PC-3 (cell line): ENCODE measurements at regions not wholly inside any gene's neighbourhood (a gene's known extent, or its start where the extent isn't known, plus 50 kb on each side); places are given as distances from the start of the nearest gene placed in this dataset.
"Not testable (repeated sequence)": the region's sequence is repeated elsewhere in the genome, so short reads cannot be mapped to it uniquely, and the experiment has no call there.

Source experiments
- ATAC-seq: fragments of 200-7000 bp; cut with Tn5 transposase; 2 replicates; pipeline ENCODE4 v1.9.1; 2020; ENCODE audit warnings: mild to moderate bottlenecking, moderate library complexity
- BruUV-seq: library from RNA; stranded (reverse); fragments of 400-500 nt; replicated peaks from 2 replicates; lab custom pipeline; 2021; lab: Mats Ljungman, UMichigan
- CTCF ChIA-PET: fragments of 300-600 bp; sonication (Branson Sonifier 250); formaldehyde crosslinking; loops from one replicate; lab custom pipeline; 2022; ENCODE audit warnings: antibody characterized with exemption; lab: Charles Lee
- POLR2A ChIA-PET: fragments of 300-600 bp; sonication (Branson Sonifier 250); formaldehyde crosslinking; loops from one replicate; lab custom pipeline; 2022; ENCODE audit warnings: antibody characterized with exemption; ENCODE audit not compliant: unreplicated experiment; lab: Charles Lee
- DNase-seq: peaks from one replicate; pipeline ENCODE4 v3.0.0-alpha.2; 2015
- H2AFZ ChIP-seq: fragments of 300-600 bp; sonication (generic); 2 replicates; pipeline ENCODE4 v1.6.0; 2016; ENCODE audit warnings: antibody characterized with exemption, low read length
- H3F3A ChIP-seq: fragments of 300-600 bp; sonication (generic); one replicate; pipeline ENCODE4 v1.6.0; 2017; ENCODE audit warnings: antibody characterized with exemption, low read length, control low read depth, mild to moderate bottlenecking; ENCODE audit not compliant: unreplicated experiment
- H3K27ac ChIP-seq: fragments of 300-600 bp; sonication (generic); 2 replicates; pipeline ENCODE4 v1.5.1; 2016; ENCODE audit warnings: mild to moderate bottlenecking, low read length
- H3K27me3 ChIP-seq: fragments of 300-600 bp; sonication (generic); 2 replicates; pipeline ENCODE4 v1.6.1; 2016; ENCODE audit warnings: low read length, mixed read lengths
- H3K36me3 ChIP-seq: fragments of 300-600 bp; sonication (generic); 2 replicates; pipeline ENCODE4 v1.6.1; 2016; ENCODE audit warnings: low read depth, mixed run types, low read length, mixed read lengths
- H3K4me1 ChIP-seq: fragments of 300-600 bp; sonication (generic); 2 replicates; pipeline ENCODE4 v1.5.1; 2016; ENCODE audit warnings: low read length; ENCODE audit not compliant: insufficient read depth
- H3K4me2 ChIP-seq: fragments of 300-600 bp; sonication (generic); 2 replicates; pipeline ENCODE4 v1.6.0; 2016; ENCODE audit warnings: low read length
- H3K4me3 ChIP-seq: fragments of 300-600 bp; sonication (generic); 2 replicates; pipeline ENCODE4 v1.5.1; 2016; ENCODE audit warnings: mild to moderate bottlenecking, low read length, mixed read lengths
- H3K79me2 ChIP-seq: fragments of 300-600 bp; sonication (generic); 2 replicates; pipeline ENCODE4 v1.6.1; 2017; ENCODE audit warnings: low read length, mixed read lengths
- H3K9ac ChIP-seq: fragments of 300-600 bp; sonication (generic); 2 replicates; pipeline ENCODE4 v1.6.0; 2016; ENCODE audit warnings: mild to moderate bottlenecking, low read length
- H3K9me2 ChIP-seq: fragments of 300-600 bp; sonication (generic); replicated peaks from 2 replicates; pipeline ENCODE4 v1.6.1; 2016; ENCODE audit warnings: mixed run types, low read length, mixed read lengths
- H3K9me3 ChIP-seq: fragments of 300-600 bp; sonication (generic); 2 replicates; pipeline ENCODE4 v1.6.1; 2016; ENCODE audit warnings: low read length, mixed read lengths
- H4K20me1 ChIP-seq: fragments of 300-600 bp; sonication (generic); 2 replicates; pipeline ENCODE4 v1.6.1; 2016; ENCODE audit warnings: low read length, mixed read lengths
- intact Hi-C: fragments of 100-400 bp; cut with micrococcal nuclease; formaldehyde crosslinking; loops from 2 replicates; pipeline ENCODE4 v1.9.0; 2023

DNA sequence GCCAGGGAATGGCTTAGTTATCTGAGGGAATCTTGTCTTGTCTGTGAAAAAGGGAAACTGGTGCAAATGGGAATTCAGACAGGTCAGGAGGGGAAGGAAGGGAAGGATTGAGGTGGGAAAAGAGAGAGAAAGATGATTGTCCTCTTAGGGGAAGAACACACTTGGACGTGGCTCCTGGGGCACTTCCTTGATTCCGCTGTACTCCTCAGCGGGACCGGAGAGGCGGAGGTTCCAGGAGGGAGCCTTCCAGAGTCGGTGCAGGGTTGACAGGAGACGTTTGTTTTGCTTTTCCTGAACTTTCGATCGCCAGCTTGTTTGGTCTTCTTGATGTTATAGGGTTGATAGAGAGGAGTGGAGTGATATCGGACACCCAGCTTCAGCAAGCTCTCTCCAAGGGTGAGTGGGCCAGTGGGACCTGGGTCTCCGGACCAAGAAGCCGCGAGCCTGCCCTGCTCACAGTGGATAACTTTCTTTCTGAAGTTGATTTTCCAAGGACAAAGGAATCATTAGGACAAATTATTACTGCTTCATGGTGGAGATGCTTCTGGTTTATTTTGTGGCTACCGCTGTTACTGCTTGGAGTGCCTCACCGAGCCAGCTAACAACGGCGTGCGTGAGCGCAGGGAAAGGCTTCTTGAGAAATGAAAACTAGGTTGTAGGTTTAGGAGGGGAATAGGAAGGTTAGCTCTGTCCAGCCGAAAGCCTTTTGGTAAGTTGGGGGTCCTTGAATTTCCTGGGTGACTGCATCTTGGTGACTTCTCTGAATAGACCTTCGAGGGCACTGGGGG lies 52.4 kb upstream of the APOD start:
- Histone ChIP-seq H3K9ac (peak overlapping the region; percentile 38; the same call in 1 of the 2 replicates), H2AFZ (peak overlapping the region; percentile 67; the same call in 1 of the 2 replicates), H3K4me2 (peak overlapping the region; percentile 76), H3K4me3 (peak overlapping the region; percentile 63)
- ATAC-seq (peak; percentile 23), DNase-seq (peak; percentile 46)
- H3K4me1 ChIP-seq, intact Hi-C loops, H3K27me3 ChIP-seq, CTCF ChIA-PET, H3K9me3 ChIP-seq, H3F3A ChIP-seq, H3K79me2 ChIP-seq, POLR2A ChIA-PET, H3K36me3 ChIP-seq, H3K9me2 ChIP-seq, H3K27ac ChIP-seq, H4K20me1 ChIP-seq: not testable (repeated sequence)
- BruUV-seq = TSS peak; percentile 76

DNA sequence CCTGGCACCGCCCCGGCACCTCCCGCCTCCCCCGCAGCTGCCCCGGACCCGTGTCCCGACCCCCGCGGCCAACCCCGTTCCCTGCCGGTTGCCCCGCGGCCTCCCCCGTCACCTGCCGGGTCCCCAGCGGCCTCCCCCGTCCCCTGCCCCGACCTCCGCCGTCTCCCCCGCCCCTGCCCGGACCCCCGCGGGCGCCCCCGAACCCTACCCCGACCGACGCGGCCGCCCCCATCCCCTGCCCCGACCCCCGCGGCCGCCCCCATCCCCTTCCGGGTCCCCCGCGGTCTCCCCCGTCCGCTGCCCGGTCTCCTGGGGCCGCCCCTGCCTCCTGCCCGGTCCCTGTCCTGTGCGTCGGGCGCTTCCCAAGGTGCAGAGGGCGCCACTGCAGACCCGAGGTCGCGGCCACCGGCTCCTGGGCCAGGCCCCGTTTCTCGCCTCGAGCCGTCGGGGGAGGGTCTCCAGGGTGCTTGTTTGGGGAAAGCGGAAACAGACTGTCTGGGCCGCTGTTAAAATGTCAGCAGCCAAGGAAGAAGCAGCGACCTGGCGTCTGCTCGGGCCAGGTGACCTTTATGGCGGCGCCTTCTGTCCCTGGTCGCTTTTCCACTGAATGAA lies 51.6 kb upstream of the APOD start:
- H2AFZ ChIP-seq, intact Hi-C loops, CTCF ChIA-PET, H3K9me3 ChIP-seq, H4K20me1 ChIP-seq, DNase-seq, H3K27me3 ChIP-seq, H3K36me3 ChIP-seq, H3F3A ChIP-seq, H3K79me2 ChIP-seq, POLR2A ChIA-PET, H3K27ac ChIP-seq, H3K4me1 ChIP-seq, BruUV-seq, H3K9me2 ChIP-seq: not testable (repeated sequence)
- peak; percentile 33 for ATAC-seq
- Histone ChIP-seq H3K4me2 (peak overlapping the region; percentile 76), H3K4me3 (peak overlapping the region; percentile 63; the same call in 1 of the 2 replicates), H3K9ac (peak overlapping the region; percentile 38; the same call in 1 of the 2 replicates)

- DNase-seq, H3K4me2 ChIP-seq, CTCF ChIA-PET, H4K20me1 ChIP-seq, H3K27me3 ChIP-seq, intact Hi-C loops, H3K79me2 ChIP-seq, H2AFZ ChIP-seq, H3K9me2 ChIP-seq, POLR2A ChIA-PET, H3K36me3 ChIP-seq, H3K27ac ChIP-seq, H3F3A ChIP-seq, H3K9me3 ChIP-seq, H3K4me1 ChIP-seq: not testable (repeated sequence)
- TSS peak; percentile 93 for BruUV-seq
- H3K9ac ChIP-seq = peak overlapping the region; percentile 37; the same call in 1 of the 2 replicates
- peak; percentile 97 for ATAC-seq
- peak overlapping the region; percentile 59 for H3K4me3 ChIP-seq
Observed at GRCh38 chr3:195634426-195635261, 50.9 kb upstream of the APOD start.
